Right atrium auricular region (tissue), 2 donors: ENCODE measurements at regions not wholly inside any gene's neighbourhood (a gene's known extent, or its start where the extent isn't known, plus 50 kb on each side); places are given as distances from the start of the nearest gene placed in this dataset.

Experiments
- DNase-seq: peaks from one replicate; pipeline ENCODE4 v3.0.0-alpha.2; 2019; ENCODE audit warnings: low spot score
- H3K27ac ChIP-seq, 2 donors: fragments of 200-600 bp; sonication (generic); 1 replicate in 1 of 2; 2 replicates in 1 of 2; pipeline ENCODE4 v1.5.1; 2016 to 2019
- H3K27me3 ChIP-seq, 2 donors: fragments of 200-600 bp; sonication (generic); one replicate each; pipeline versions ENCODE4 v1.5.1 to v1.6.0; 2017 to 2019
- H3K36me3 ChIP-seq: fragments of 200-600 bp; sonication (generic); one replicate; pipeline ENCODE4 v1.5.1; 2016
- H3K4me1 ChIP-seq, 2 donors: fragments of 200-600 bp; sonication (generic); one replicate each; pipeline versions ENCODE4 v1.5.1 to v1.6.0; 2017 to 2019
- H3K4me3 ChIP-seq, 2 donors: fragments of 200-600 bp; sonication (generic); 1 replicate in 1 of 2; 2 replicates in 1 of 2; pipeline ENCODE4 v1.5.1; 2017 to 2019; ENCODE audit warnings: mild to moderate bottlenecking in 1 of 2, moderate library complexity in 1 of 2
- H3K9me3 ChIP-seq, 2 donors: fragments of 200-600 bp; sonication (generic); one replicate each; pipeline ENCODE4 v1.5.1; 2019
- TF ChIP-seq, protein P1 (sequence below), 2 donors: fragments of 200-600 bp; sonication (generic); IDR thresholded peaks; one replicate each; pipeline ENCODE4 v1.5.1; 2019; ENCODE audit warnings: antibody characterized with exemption in 2 of 2

GRCh38 chr10:124255556-124255955 is 162.2 kb upstream of the CHST15 start:
- TF ChIP-seq, protein P1, sequence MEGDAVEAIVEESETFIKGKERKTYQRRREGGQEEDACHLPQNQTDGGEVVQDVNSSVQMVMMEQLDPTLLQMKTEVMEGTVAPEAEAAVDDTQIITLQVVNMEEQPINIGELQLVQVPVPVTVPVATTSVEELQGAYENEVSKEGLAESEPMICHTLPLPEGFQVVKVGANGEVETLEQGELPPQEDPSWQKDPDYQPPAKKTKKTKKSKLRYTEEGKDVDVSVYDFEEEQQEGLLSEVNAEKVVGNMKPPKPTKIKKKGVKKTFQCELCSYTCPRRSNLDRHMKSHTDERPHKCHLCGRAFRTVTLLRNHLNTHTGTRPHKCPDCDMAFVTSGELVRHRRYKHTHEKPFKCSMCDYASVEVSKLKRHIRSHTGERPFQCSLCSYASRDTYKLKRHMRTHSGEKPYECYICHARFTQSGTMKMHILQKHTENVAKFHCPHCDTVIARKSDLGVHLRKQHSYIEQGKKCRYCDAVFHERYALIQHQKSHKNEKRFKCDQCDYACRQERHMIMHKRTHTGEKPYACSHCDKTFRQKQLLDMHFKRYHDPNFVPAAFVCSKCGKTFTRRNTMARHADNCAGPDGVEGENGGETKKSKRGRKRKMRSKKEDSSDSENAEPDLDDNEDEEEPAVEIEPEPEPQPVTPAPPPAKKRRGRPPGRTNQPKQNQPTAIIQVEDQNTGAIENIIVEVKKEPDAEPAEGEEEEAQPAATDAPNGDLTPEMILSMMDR (IDR thresholded peaks at IDR 0.05) = no peak
- no peak overlapping the region for H3K27ac ChIP-seq
- peaks cover 0 to 8% of the 10 kb centered on the region in 2 donors for H3K9me3 ChIP-seq
- H3K4me3 ChIP-seq = no peak overlapping the region
- no peak for DNase-seq
- no peaks in the 10 kb centered on the region for H3K4me1 ChIP-seq
- no peaks in the 10 kb centered on the region for H3K36me3 ChIP-seq
- H3K27me3 ChIP-seq = no peaks in the 10 kb centered on the region

GRCh38 chr10:124254490-124254889 is 161.1 kb upstream of the CHST15 start:
- H3K27me3 ChIP-seq = no peaks in the 10 kb centered on the region
- TF ChIP-seq, protein P1 (IDR thresholded peaks at IDR 0.05) = no peak
- no peak overlapping the region for H3K27ac ChIP-seq
- H3K36me3 ChIP-seq = no peaks in the 10 kb centered on the region
- H3K4me1 ChIP-seq = peaks cover 0 to 9% of the 10 kb centered on the region in 2 donors
- H3K9me3 ChIP-seq = peaks cover 0 to 6% of the 10 kb centered on the region in 2 donors
- DNase-seq = no peak
- H3K4me3 ChIP-seq = no peak overlapping the region

DNA sequence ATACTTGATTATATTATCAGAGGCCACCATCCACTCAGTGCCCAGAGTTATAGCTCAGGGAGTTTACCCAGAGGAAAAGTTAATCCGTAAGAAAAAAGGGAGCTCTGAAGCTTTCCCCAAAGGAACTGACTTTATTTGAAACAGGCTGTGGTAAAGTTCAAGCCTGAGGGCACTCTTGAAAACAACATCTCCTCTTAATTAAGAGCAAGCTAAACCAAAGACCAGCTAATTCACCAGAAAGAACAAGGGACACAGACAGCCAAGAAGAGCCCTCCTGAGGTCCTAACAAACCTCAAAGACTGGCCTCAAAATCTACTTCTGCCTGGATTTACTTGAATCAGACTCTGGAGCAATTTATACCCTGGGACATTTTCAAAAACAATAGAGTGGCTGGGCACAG is 159.6 kb upstream of the CHST15 start:
- no peak overlapping the region for H3K27ac ChIP-seq
- TF ChIP-seq, protein P1 (IDR thresholded peaks at IDR 0.05) = no peak
- peaks cover 0 to 9% of the 10 kb centered on the region in 2 donors for H3K4me1 ChIP-seq
- H3K36me3 ChIP-seq = no peaks in the 10 kb centered on the region
- H3K27me3 ChIP-seq = no peaks in the 10 kb centered on the region
- no peak for DNase-seq
- no peaks in the 10 kb centered on the region for H3K9me3 ChIP-seq
- no peak overlapping the region for H3K4me3 ChIP-seq

GRCh38 chr10:124252097-124252715 is 158.8 kb upstream of the CHST15 start:
- Histone ChIP-seq H3K27me3 (no peaks in the 10 kb centered on the region), H3K9me3 (no peaks in the 10 kb centered on the region), H3K4me1 (peaks cover 0 to 9% of the 10 kb centered on the region in 2 donors), H3K4me3 (no peak overlapping the region), H3K36me3 (no peaks in the 10 kb centered on the region), H3K27ac (no peak overlapping the region)
- TF ChIP-seq, protein P1 (IDR thresholded peaks at IDR 0.05) = no peak
- no peak for DNase-seq

DNA sequence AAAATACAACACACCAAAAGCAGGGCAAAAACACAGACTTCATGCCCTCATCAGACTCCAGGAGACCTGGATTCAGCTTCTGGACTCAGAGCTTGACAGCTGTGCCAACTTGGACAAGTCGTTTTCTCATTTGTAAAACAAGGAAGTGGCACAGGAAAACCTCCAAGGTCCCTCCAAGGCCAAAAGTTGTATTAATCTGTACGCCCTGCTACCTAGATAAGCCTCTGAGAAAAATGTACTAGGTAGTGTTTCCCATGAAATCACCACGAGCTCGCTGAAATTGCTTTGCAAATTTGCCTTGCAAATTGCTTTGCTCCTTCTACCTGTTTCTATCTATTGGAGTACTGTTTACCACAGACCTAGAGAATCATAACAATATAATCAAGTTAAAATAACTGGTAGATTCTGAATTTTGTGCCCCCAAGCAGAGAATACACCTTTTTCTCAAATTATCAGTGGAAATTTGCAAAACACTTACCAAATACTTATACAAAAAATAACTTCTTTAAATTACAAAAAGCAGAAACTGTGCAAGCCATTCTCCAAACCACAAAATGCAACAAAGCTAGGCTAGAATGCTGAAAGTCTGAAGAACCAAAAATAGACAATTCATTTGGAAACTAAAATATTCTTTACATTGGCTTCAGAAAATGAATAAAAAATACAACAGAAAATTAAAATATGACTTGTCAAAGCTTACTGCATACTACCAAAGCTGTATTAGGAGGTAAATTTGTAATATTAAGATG is 158.1 kb upstream of the CHST15 start:
- H3K36me3 ChIP-seq = no peaks in the 10 kb centered on the region
- TF ChIP-seq, protein P1 (IDR thresholded peaks at IDR 0.05) = no peak
- no peak overlapping the region for H3K4me3 ChIP-seq
- no peak overlapping the region for H3K27ac ChIP-seq
- peaks cover 0 to 9% of the 10 kb centered on the region in 2 donors for H3K4me1 ChIP-seq
- DNase-seq = no peak
- H3K27me3 ChIP-seq = no peaks in the 10 kb centered on the region
- H3K9me3 ChIP-seq = no peaks in the 10 kb centered on the region
